HepG2 (cell line): ENCODE measurements at regions not wholly inside any gene's neighbourhood (a gene's known extent, or its start where the extent isn't known, plus 50 kb on each side); places are given as distances from the start of the nearest gene placed in this dataset.

Experiments used
- ATAC-seq: fragments of 200-7000 bp; cut with Tn5 transposase; 3 replicates; pipeline ENCODE4 v1.9.1; 2020; ENCODE audit warnings: mild to moderate bottlenecking, moderate library complexity
- BruUV-seq: library from RNA; stranded (reverse); fragments of 400-500 nt; replicated peaks from 2 replicates; lab custom pipeline; 2021; lab: Mats Ljungman, UMichigan
- CTCF ChIA-PET: fragments of 300-600 bp; formaldehyde crosslinking; extraction: SDS; loops from one replicate; lab custom pipeline; 2021; ENCODE audit warnings: low total read pairs, inconsistent platforms, low intra/inter-chr PET ratio; lab: Yijun Ruan, JAX
- POLR2A ChIA-PET: fragments of 350-600 bp; sonication (Branson Sonifier 250); formaldehyde crosslinking; loops from one replicate; lab custom pipeline; 2020; ENCODE audit warnings: antibody characterized with exemption, inconsistent platforms; lab: Yijun Ruan, JAX
- DNase-seq: peaks from one replicate; pipeline ENCODE4 v3.0.0-alpha.2; 2015; ENCODE audit warnings: low spot score
- FAIRE-seq: peaks from 3 replicates; lab custom pipeline; 2011; peaks lifted over from hg19 to GRCh38; lab: Jason Lieb, UNC
- H2AFZ ChIP-seq: one replicate; pipeline ENCODE4 v1.6.1; 2011; ENCODE audit warnings: low read length, inconsistent platforms
- H3K27ac ChIP-seq: fragments of 300-600 bp; 3 replicates; pipeline ENCODE4 v1.8.0; 2011; ENCODE audit warnings: mixed run types, mild to moderate bottlenecking, mixed read lengths, low read length, inconsistent platforms; ENCODE audit not compliant: insufficient read depth; ENCODE audit errors: extremely low read length
- H3K27me3 ChIP-seq, 2 experiments: fragments of 200-600 bp in 1 of 2; 2 replicates in 1 of 2; 3 replicates in 1 of 2; pipeline versions ENCODE4 v1.6.0 to v1.8.0; 2011; ENCODE audit warnings: low read length in 2 of 2, mild to moderate bottlenecking in 2 of 2, moderate library complexity in 2 of 2, inconsistent platforms in 1 of 2; ENCODE audit not compliant: insufficient read depth in 2 of 2, control insufficient read depth in 1 of 2
- H3K36me3 ChIP-seq, 2 experiments: fragments of 200-600 bp in 1 of 2; replicated peaks in 1 of 2; 2 replicates in 1 of 2; 3 replicates in 1 of 2; pipeline versions ENCODE4 v1.5.1 to v1.8.0; 2011; ENCODE audit warnings: low read length in 2 of 2, inconsistent platforms in 1 of 2; ENCODE audit not compliant: insufficient read depth in 2 of 2, control insufficient read depth in 1 of 2
- H3K4me1 ChIP-seq: 2 replicates; pipeline ENCODE4 v1.5.1; 2012; ENCODE audit warnings: low read length, inconsistent platforms; ENCODE audit not compliant: insufficient read depth
- H3K4me2 ChIP-seq: 2 replicates; pipeline ENCODE4 v1.6.0; 2011; ENCODE audit warnings: low read depth, low read length, inconsistent platforms
- H3K4me3 ChIP-seq, 3 experiments: fragments of 200-600 bp in 1 of 3; sonication (generic), shearing (Covaris generic) in 1 of 3; replicated peaks in 1 of 3; 2 replicates each; pipeline ENCODE4 v1.5.1; 2011 to 2016; ENCODE audit warnings: low read length in 3 of 3, inconsistent platforms in 2 of 3, low read depth in 2 of 3, mild to moderate bottlenecking in 2 of 3, control low read depth in 1 of 3, mixed read lengths in 1 of 3; ENCODE audit not compliant: insufficient read depth in 1 of 3
- H3K79me2 ChIP-seq: one replicate; pipeline ENCODE4 v1.6.1; 2011; ENCODE audit warnings: low read length, inconsistent platforms; ENCODE audit not compliant: insufficient read depth
- H3K9ac ChIP-seq: 2 replicates; pipeline ENCODE4 v1.6.0; 2011; ENCODE audit warnings: mild to moderate bottlenecking, low read depth, low read length, inconsistent platforms; ENCODE audit not compliant: insufficient read depth
- H3K9me3 ChIP-seq: 2 replicates; pipeline ENCODE4 v1.5.1; 2012; ENCODE audit warnings: mild to moderate bottlenecking, low read length
- H4K20me1 ChIP-seq: 2 replicates; pipeline ENCODE4 v1.6.0; 2011; ENCODE audit warnings: inconsistent platforms, mild to moderate bottlenecking, low read length, moderate library complexity; ENCODE audit not compliant: insufficient read depth
- ARNT2 ChIP-seq: sonication (generic); formaldehyde crosslinking; IDR thresholded peaks from 2 replicates; pipeline ENCODE4 v1.8.0; 2022; ENCODE audit warnings: mild to moderate bottlenecking, low read depth, missing genetic modification reagents, moderate library complexity
- FIP1L1 ChIP-seq: fragments of 200-400 bp; formaldehyde crosslinking; IDR thresholded peaks from 2 replicates; pipeline ENCODE4 v1.6.1; 2018; ENCODE audit warnings: low read depth, mild to moderate bottlenecking, low read length, moderate library complexity, borderline replicate concordance; ENCODE audit not compliant: insufficient read depth
- RXRA ChIP-seq: sonication (generic); formaldehyde crosslinking; IDR thresholded peaks from 2 replicates; pipeline ENCODE4 v1.5.1; 2020; ENCODE audit warnings: missing genetic modification reagents
- SSRP1 ChIP-seq: IDR thresholded peaks from 2 replicates; pipeline ENCODE4 v1.6.1; 2016; ENCODE audit warnings: control low read depth
- TCF7 ChIP-seq: sonication (generic); IDR thresholded peaks from 2 replicates; pipeline ENCODE4 v1.6.1; 2016; ENCODE audit warnings: antibody characterized with exemption, low read depth
- ZMYM3 ChIP-seq: sonication (generic); formaldehyde crosslinking; IDR thresholded peaks from 2 replicates; pipeline ENCODE4 v1.5.1; 2020; ENCODE audit warnings: mild to moderate bottlenecking, missing genetic modification reagents
- ZNF274 ChIP-seq: sonication (generic); formaldehyde crosslinking; IDR thresholded peaks from 2 replicates; pipeline ENCODE4 v1.5.1; 2020; ENCODE audit warnings: mild to moderate bottlenecking, missing genetic modification reagents
- ZNF44 ChIP-seq: sonication (generic); formaldehyde crosslinking; IDR thresholded peaks from 2 replicates; pipeline ENCODE4 v1.5.1; 2020; ENCODE audit warnings: mild to moderate bottlenecking, missing genetic modification reagents
- ZNF589 ChIP-seq: sonication (generic); formaldehyde crosslinking; conservative IDR thresholded peaks from 2 replicates; pipeline ENCODE4 v1.8.0; 2022; ENCODE audit warnings: mild to moderate bottlenecking, moderate library complexity, missing genetic modification reagents
- ZNF737 ChIP-seq: sonication (generic); formaldehyde crosslinking; IDR thresholded peaks from 2 replicates; pipeline ENCODE4 v1.5.0; 2020; ENCODE audit warnings: missing genetic modification reagents, mild to moderate bottlenecking, borderline replicate concordance
- ZNF768 ChIP-seq: sonication (generic); formaldehyde crosslinking; IDR thresholded peaks from 2 replicates; pipeline ENCODE4 v1.4.0; 2020; ENCODE audit warnings: missing genetic modification reagents
- WGBS: methylation state at CpG from one replicate; pipeline ENCODE4 v1.1.6; 2017; ENCODE audit warnings: low lambda C conversion rate; 5-methylcytosine and 5-hydroxymethylcytosine counted together
- in situ Hi-C: cut with HindIII; loops from 2 replicates; pipeline ENCODE4 v1.10.0; 2017; ENCODE audit warnings: low pct_unique_long_range_greater_than_20kb; ENCODE audit not compliant: extremely low pct_ligation_motif_present
- intact Hi-C: fragments of 100-400 bp; cut with micrococcal nuclease; formaldehyde crosslinking; loops from one replicate; pipeline ENCODE4 v1.10.0; 2022; ENCODE audit not compliant: unreplicated experiment
- TF ChIP-seq, protein P1 (sequence below): sonication (generic); formaldehyde crosslinking; IDR thresholded peaks from 2 replicates; pipeline ENCODE4 v1.8.0; 2022; ENCODE audit warnings: missing genetic modification reagents, mild to moderate bottlenecking, inconsistent platforms, borderline replicate concordance
- TF ChIP-seq, protein P2 (sequence below): sonication (generic); formaldehyde crosslinking; IDR thresholded peaks from 2 replicates; pipeline ENCODE4 v1.9.0; 2021; ENCODE audit warnings: missing genetic modification reagents, borderline replicate concordance
- TF ChIP-seq, protein P3 (sequence below): sonication (generic); formaldehyde crosslinking; IDR thresholded peaks from 2 replicates; pipeline ENCODE4 v1.4.0; 2020; ENCODE audit warnings: mild to moderate bottlenecking, missing genetic modification reagents

DNA sequence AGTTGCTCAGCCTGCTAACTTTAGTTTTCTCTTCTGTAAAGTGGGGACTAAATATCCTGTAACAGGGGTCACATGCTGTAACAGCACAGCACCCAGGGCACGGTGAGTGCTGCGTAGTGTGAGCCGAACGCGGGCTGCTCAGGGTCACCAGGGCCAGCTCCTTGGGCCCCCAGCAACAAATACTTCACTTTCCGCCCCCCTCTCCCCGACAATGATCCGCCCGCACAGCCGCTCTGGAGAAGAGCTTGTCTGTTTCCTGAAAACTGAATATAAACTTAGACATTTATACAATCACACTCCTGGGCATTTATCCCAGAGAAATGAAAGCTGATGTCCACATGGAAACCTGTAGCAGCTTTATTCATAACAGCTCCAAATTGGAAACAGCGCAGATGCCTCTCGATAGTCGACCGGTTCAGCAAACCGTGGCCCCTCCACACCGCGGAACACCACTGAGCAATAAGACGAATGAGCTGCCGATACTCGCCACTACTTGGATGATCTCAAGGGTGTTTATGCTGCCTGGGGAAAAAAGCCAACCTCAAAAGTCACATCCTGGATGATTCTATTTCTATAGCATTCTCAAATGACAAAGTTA, 267.2 kb downstream of the PARN start (continued):
- TF ChIP-seq, protein P1, sequence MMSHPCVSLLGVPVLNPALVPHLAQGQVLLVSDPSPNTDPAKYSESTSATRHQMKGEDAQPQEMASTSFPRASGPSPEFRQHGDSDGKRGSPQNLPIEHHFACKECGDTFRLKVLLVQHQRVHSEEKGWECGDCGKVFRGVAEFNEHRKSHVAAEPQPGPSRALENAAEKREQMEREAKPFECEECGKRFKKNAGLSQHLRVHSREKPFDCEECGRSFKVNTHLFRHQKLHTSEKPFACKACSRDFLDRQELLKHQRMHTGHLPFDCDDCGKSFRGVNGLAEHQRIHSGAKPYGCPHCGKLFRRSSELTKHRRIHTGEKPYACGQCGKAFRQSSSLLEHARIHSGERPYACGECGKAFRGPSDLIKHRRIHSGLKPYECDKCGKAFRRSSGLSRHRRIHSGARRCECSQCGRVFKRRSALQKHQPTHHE (CRISPR knock-in tag) = 0 out of 2 replicates have a peak, but pooled peaks have one; percentile 4
- no peak for TF ChIP-seq ZNF44 (CRISPR knock-in tag)
- no peak for TF ChIP-seq TCF7
- TF ChIP-seq, protein P2, sequence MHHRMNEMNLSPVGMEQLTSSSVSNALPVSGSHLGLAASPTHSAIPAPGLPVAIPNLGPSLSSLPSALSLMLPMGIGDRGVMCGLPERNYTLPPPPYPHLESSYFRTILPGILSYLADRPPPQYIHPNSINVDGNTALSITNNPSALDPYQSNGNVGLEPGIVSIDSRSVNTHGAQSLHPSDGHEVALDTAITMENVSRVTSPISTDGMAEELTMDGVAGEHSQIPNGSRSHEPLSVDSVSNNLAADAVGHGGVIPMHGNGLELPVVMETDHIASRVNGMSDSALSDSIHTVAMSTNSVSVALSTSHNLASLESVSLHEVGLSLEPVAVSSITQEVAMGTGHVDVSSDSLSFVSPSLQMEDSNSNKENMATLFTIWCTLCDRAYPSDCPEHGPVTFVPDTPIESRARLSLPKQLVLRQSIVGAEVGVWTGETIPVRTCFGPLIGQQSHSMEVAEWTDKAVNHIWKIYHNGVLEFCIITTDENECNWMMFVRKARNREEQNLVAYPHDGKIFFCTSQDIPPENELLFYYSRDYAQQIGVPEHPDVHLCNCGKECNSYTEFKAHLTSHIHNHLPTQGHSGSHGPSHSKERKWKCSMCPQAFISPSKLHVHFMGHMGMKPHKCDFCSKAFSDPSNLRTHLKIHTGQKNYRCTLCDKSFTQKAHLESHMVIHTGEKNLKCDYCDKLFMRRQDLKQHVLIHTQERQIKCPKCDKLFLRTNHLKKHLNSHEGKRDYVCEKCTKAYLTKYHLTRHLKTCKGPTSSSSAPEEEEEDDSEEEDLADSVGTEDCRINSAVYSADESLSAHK (CRISPR knock-in tag) = no peak

DNA sequence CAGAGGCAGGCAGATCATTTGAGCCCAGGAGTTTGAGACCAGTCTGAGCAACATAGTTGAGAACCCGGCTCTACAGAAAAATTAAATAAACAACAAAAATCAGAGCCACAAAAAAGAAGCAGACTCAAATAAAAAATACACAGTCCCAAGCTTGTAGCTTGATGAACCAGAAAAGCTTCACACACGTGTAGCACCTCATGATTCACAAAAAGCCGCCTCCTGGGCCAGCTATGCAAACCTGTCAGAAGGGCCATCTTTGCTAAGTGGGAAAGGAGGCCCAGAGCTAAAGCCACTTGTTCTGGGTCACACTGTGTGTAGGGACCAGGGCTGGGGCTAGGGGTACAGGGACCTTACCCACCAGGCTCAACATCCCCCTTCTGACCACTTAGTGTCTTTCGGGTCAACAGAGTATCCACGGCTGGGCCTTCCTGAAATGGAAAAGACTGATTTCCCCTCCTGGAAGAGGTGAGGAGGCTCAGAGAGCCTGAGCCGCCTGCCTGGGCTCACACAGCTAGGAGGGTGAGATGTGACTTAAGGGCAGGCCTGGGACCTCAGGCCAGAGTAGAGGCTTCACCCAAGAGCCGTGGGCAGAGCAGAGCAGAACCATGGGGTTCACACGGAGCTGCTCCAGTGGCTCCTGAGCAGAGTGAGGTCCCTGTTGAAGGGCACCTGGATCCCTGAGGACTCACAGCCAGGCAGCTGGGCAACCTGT, 269.6 kb downstream of the PARN start:
- Histone ChIP-seq H4K20me1 (no peaks in the 10 kb centered on the region), H3K36me3 (no peaks in the 10 kb centered on the region), H3K9ac (no peak overlapping the region), H2AFZ (no peak overlapping the region), H3K4me3 (no peak overlapping the region), H3K4me1 (peaks cover 89% of the 10 kb centered on the region), H3K27me3 (0 out of 5 replicates have a peak, but pooled peaks cover 0 to 5% of the 10 kb centered on the region in 2 experiments), H3K79me2 (no peaks in the 10 kb centered on the region), H3K9me3 (no peaks in the 10 kb centered on the region), H3K27ac (no peak overlapping the region), H3K4me2 (no peak overlapping the region)
- no TSS peak for BruUV-seq
- intact Hi-C loops (loop anchor here (5.0 kb wide), 2 partner anchors 43 to 58 kb away; no protein-coding TSS in a partner anchor), in situ Hi-C loops (no loop called here)
- WGBS = 67% methylated on average over 8 of the region's 8 CpGs
- ChIA-PET POLR2A (interaction anchor here (0.6 to 1.4 kb wide), 5 partner anchors 34 to 126 kb away, joined by 3 read pairs; no protein-coding TSS in a partner anchor), CTCF (no interaction called here)
- no peak for ATAC-seq
- TF ChIP-seq ZNF737 (CRISPR knock-in tag) = 0 out of 2 replicates have a peak, but pooled peaks have one; percentile 37
- TF ChIP-seq ZNF274 = peak; percentile 42; the same call in 1 of the 2 replicates
- no peak for TF ChIP-seq FIP1L1
- TF ChIP-seq ARNT2 (CRISPR knock-in tag) = no peak
- peak; percentile 75 for TF ChIP-seq ZMYM3 (CRISPR knock-in tag)
- no peak for TF ChIP-seq SSRP1 (CRISPR knock-in tag)
- peak; percentile 18; the same call in 1 of the 2 replicates for TF ChIP-seq RXRA (CRISPR knock-in tag)
- peak; percentile 97 for TF ChIP-seq ZNF768
- TF ChIP-seq ZNF589 (CRISPR knock-in tag) = no peak
- TF ChIP-seq, protein P3, sequence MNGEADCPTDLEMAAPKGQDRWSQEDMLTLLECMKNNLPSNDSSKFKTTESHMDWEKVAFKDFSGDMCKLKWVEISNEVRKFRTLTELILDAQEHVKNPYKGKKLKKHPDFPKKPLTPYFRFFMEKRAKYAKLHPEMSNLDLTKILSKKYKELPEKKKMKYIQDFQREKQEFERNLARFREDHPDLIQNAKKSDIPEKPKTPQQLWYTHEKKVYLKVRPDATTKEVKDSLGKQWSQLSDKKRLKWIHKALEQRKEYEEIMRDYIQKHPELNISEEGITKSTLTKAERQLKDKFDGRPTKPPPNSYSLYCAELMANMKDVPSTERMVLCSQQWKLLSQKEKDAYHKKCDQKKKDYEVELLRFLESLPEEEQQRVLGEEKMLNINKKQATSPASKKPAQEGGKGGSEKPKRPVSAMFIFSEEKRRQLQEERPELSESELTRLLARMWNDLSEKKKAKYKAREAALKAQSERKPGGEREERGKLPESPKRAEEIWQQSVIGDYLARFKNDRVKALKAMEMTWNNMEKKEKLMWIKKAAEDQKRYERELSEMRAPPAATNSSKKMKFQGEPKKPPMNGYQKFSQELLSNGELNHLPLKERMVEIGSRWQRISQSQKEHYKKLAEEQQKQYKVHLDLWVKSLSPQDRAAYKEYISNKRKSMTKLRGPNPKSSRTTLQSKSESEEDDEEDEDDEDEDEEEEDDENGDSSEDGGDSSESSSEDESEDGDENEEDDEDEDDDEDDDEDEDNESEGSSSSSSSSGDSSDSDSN (CRISPR knock-in tag) = no peak
- FAIRE-seq = no peak
- no peak for DNase-seq
